H1 (cell line): ENCODE measurements at regions not wholly inside any gene's neighbourhood (a gene's known extent, or its start where the extent isn't known, plus 50 kb on each side); places are given as distances from the start of the nearest gene placed in this dataset.
A peak's percentile ranks its signal among the peaks of the same experiment; 100 is the strongest.

Source experiments
- CTCF ChIA-PET: fragments of 300-600 bp; sonication (Branson Sonifier 250); formaldehyde crosslinking; loops from one replicate; lab custom pipeline; 2021; ENCODE audit not compliant: partially characterized antibody; lab: Charles Lee
- POLR2A ChIA-PET: fragments of 300-600 bp; sonication (Branson Sonifier 250); formaldehyde crosslinking; loops from one replicate; lab custom pipeline; 2021; ENCODE audit warnings: inconsistent platforms; ENCODE audit not compliant: partially characterized antibody; lab: Charles Lee
- DNase-seq, 2 experiments: peaks; one replicate each; pipeline versions ENCODE4 v3.0.0 to v3.0.0-alpha.2; 2010 to 2022; ENCODE audit warnings: low spot score in 2 of 2, low read depth in 1 of 2, mixed read lengths in 1 of 2
- FAIRE-seq: peaks from 2 replicates; lab custom pipeline; 2011; peaks lifted over from hg19 to GRCh38; lab: Jason Lieb, UNC
- H2AFZ ChIP-seq: 2 replicates; pipeline ENCODE4 v1.8.1; 2012; ENCODE audit warnings: low read length, inconsistent platforms
- H2AK5ac ChIP-seq: 2 replicates; pipeline ENCODE4 v1.6.1; 2013; ENCODE audit warnings: low read depth, low read length
- H2BK120ac ChIP-seq: replicated peaks from 2 replicates; pipeline ENCODE3; 2013; ENCODE audit warnings: low read depth, low read length, inconsistent platforms
- H2BK12ac ChIP-seq: 2 replicates; pipeline ENCODE4 v1.6.1; 2013; ENCODE audit warnings: low read depth, low read length
- H2BK15ac ChIP-seq: 2 replicates; pipeline ENCODE4 v1.6.1; 2013; ENCODE audit warnings: low read length
- H2BK20ac ChIP-seq: 2 replicates; pipeline ENCODE4 v1.6.1; 2013; ENCODE audit warnings: low read length
- H2BK5ac ChIP-seq: 2 replicates; pipeline ENCODE4 v1.6.1; 2013; ENCODE audit warnings: low read depth, low read length
- H3K14ac ChIP-seq: 2 replicates; pipeline ENCODE4 v1.6.1; 2013; ENCODE audit warnings: inconsistent platforms; ENCODE audit not compliant: insufficient read length
- H3K18ac ChIP-seq: 2 replicates; pipeline ENCODE4 v1.6.1; 2013; ENCODE audit warnings: low read length; ENCODE audit errors: extremely low read depth
- H3K23ac ChIP-seq: 2 replicates; pipeline ENCODE4 v1.6.1; 2013; ENCODE audit warnings: inconsistent platforms; ENCODE audit not compliant: insufficient read length
- H3K23me2 ChIP-seq: 2 replicates; pipeline ENCODE4 v1.6.1; 2013; ENCODE audit warnings: low read depth, low read length
- H3K27ac ChIP-seq: 2 replicates; pipeline ENCODE4 v1.6.1; 2011; ENCODE audit warnings: low read depth, low read length, inconsistent platforms
- H3K27me3 ChIP-seq, 4 experiments: replicated peaks in 1 of 4; 1 replicate in 1 of 4; 2 replicates in 3 of 4; pipeline versions ENCODE4 v1.6.1 to v1.8.1; 2011 to 2013; ENCODE audit warnings: low read length in 3 of 4, mild to moderate bottlenecking in 3 of 4, inconsistent platforms in 2 of 4, mixed read lengths in 2 of 4, moderate library complexity in 1 of 4; ENCODE audit not compliant: control insufficient read depth in 3 of 4, insufficient read depth in 3 of 4; ENCODE audit errors: extremely low read depth in 1 of 4
- H3K36me3 ChIP-seq, 4 experiments: 2 replicates each; pipeline versions ENCODE4 v1.6.1 to v1.8.1; 2011 to 2013; ENCODE audit warnings: mild to moderate bottlenecking in 4 of 4, low read length in 3 of 4, moderate library complexity in 2 of 4, control low read depth in 1 of 4, inconsistent platforms in 1 of 4; ENCODE audit not compliant: insufficient read depth in 4 of 4, control insufficient read depth in 2 of 4
- H3K4ac ChIP-seq: replicated peaks from 2 replicates; pipeline ENCODE3; 2013; ENCODE audit warnings: low read length, low read depth, mixed read lengths, inconsistent platforms; ENCODE audit not compliant: insufficient read length
- H3K4me1 ChIP-seq, 4 experiments: replicated peaks in 1 of 4; 1 replicate in 1 of 4; 2 replicates in 3 of 4; pipeline versions ENCODE4 v1.6.1 to v1.8.1; 2011 to 2013; ENCODE audit warnings: low read length in 3 of 4, inconsistent platforms in 2 of 4, mixed read lengths in 1 of 4; ENCODE audit not compliant: insufficient read depth in 4 of 4, control insufficient read depth in 3 of 4
- H3K4me2 ChIP-seq, 2 experiments: 2 replicates each; pipeline versions ENCODE4 v1.6.1 to v1.8.1; 2011 to 2013; ENCODE audit warnings: low read depth in 2 of 2, low read length in 2 of 2, control low read depth in 1 of 2, inconsistent platforms in 1 of 2, mild to moderate bottlenecking in 1 of 2; ENCODE audit not compliant: insufficient read depth in 1 of 2
- H3K4me3 ChIP-seq, 4 experiments: fragments of 200-600, 300-600 bp in 1 of 4; sonication (generic), shearing (Covaris generic), sonication (Bioruptor Twin) in 1 of 4; 2 replicates each; pipeline versions ENCODE4 v1.5.1 to v1.8.1; 2011 to 2016; ENCODE audit warnings: low read length in 4 of 4, low read depth in 3 of 4, control low read depth in 2 of 4, inconsistent platforms in 2 of 4, mild to moderate bottlenecking in 2 of 4, mixed read lengths in 1 of 4, moderate library complexity in 1 of 4; ENCODE audit not compliant: insufficient read depth in 2 of 4; ENCODE audit errors: extremely low read depth in 1 of 4
- H3K56ac ChIP-seq: replicated peaks from 2 replicates; pipeline ENCODE3; 2013; ENCODE audit warnings: low read depth, mild to moderate bottlenecking, mixed read lengths, low read length, inconsistent platforms; ENCODE audit not compliant: insufficient read length
- H3K79me1 ChIP-seq: 2 replicates; pipeline ENCODE4 v1.6.1; 2013; ENCODE audit warnings: low read depth, low read length, control low read depth
- H3K79me2 ChIP-seq, 2 experiments: 2 replicates each; pipeline versions ENCODE4 v1.6.1 to v1.8.1; 2012 to 2013; ENCODE audit warnings: low read length in 2 of 2, mild to moderate bottlenecking in 2 of 2, inconsistent platforms in 1 of 2; ENCODE audit not compliant: insufficient read depth in 2 of 2, control insufficient read depth in 1 of 2
- H3K9ac ChIP-seq, 4 experiments: replicated peaks in 1 of 4; 1 replicate in 1 of 4; 2 replicates in 3 of 4; pipeline versions ENCODE4 v1.6.1 to v1.8.1; 2011 to 2013; ENCODE audit warnings: low read depth in 3 of 4, low read length in 3 of 4, control low read depth in 2 of 4, mild to moderate bottlenecking in 2 of 4, moderate library complexity in 2 of 4, inconsistent platforms in 1 of 4; ENCODE audit errors: extremely low read depth in 1 of 4
- H3K9me3 ChIP-seq, 2 experiments: 2 replicates each; pipeline versions ENCODE4 v1.6.1 to v1.8.1; 2012 to 2013; ENCODE audit warnings: mild to moderate bottlenecking in 2 of 2, moderate library complexity in 2 of 2, control low read depth in 1 of 2, inconsistent platforms in 1 of 2, low read depth in 1 of 2, low read length in 1 of 2, mixed read lengths in 1 of 2; ENCODE audit not compliant: insufficient read depth in 2 of 2
- H4K20me1 ChIP-seq, 2 experiments: replicated peaks in 1 of 2; 2 replicates each; pipeline versions ENCODE3 to v1.8.1; 2011 to 2013; ENCODE audit warnings: inconsistent platforms in 2 of 2, low read length in 2 of 2, mild to moderate bottlenecking in 1 of 2; ENCODE audit not compliant: insufficient read depth in 2 of 2, control insufficient read depth in 1 of 2
- H4K5ac ChIP-seq: 2 replicates; pipeline ENCODE4 v1.6.1; 2013; ENCODE audit warnings: low read length, low read depth, mixed read lengths, inconsistent platforms; ENCODE audit not compliant: insufficient read length
- H4K8ac ChIP-seq: 2 replicates; pipeline ENCODE4 v1.8.0; 2013; ENCODE audit warnings: mild to moderate bottlenecking, moderate library complexity, low read length, inconsistent platforms; ENCODE audit not compliant: insufficient read depth; ENCODE audit errors: extremely low read depth
- H4K91ac ChIP-seq: replicated peaks from 2 replicates; pipeline ENCODE3; 2013; ENCODE audit warnings: low read length, mixed read lengths, inconsistent platforms; ENCODE audit not compliant: insufficient read length
- KDM4A ChIP-seq: IDR thresholded peaks from one replicate; pipeline ENCODE4 v1.7.1; 2012; ENCODE audit warnings: low read depth, mild to moderate bottlenecking, moderate library complexity, low read length, inconsistent platforms; ENCODE audit not compliant: severe bottlenecking
- RFX5 ChIP-seq: IDR thresholded peaks from 2 replicates; pipeline ENCODE4 v1.6.1; 2011; ENCODE audit warnings: low read depth, low read length, improper control_type of control experiment, borderline replicate concordance
- SRF ChIP-seq: IDR thresholded peaks from 2 replicates; pipeline ENCODE4 v1.6.1; 2011; ENCODE audit warnings: mild to moderate bottlenecking, low read depth, low read length, moderate library complexity
- WGBS, 2 experiments: shearing (Covaris generic) in 1 of 2; methylation state at CpG; one replicate each; pipeline versions ENCODE4 v1.1.6 to v1.1.7; 2013 to 2015; ENCODE audit warnings: low lambda C conversion rate in 2 of 2, mixed read lengths in 2 of 2, inconsistent platforms in 1 of 2, low coverage in 1 of 2, missing lambda C conversion rate in 1 of 2; ENCODE audit not compliant: insufficient replicate concordance in 2 of 2, insufficient coverage in 1 of 2, insufficient read length in 1 of 2; ENCODE audit errors: extremely low coverage in 1 of 2, missing lambda C conversion rate in 1 of 2; 5-methylcytosine and 5-hydroxymethylcytosine counted together
- TF ChIP-seq, protein P1 (sequence below): IDR thresholded peaks from 2 replicates; pipeline ENCODE4 v1.6.1; 2011; ENCODE audit warnings: low read depth, mild to moderate bottlenecking, low read length; ENCODE audit not compliant: insufficient read depth

DNA sequence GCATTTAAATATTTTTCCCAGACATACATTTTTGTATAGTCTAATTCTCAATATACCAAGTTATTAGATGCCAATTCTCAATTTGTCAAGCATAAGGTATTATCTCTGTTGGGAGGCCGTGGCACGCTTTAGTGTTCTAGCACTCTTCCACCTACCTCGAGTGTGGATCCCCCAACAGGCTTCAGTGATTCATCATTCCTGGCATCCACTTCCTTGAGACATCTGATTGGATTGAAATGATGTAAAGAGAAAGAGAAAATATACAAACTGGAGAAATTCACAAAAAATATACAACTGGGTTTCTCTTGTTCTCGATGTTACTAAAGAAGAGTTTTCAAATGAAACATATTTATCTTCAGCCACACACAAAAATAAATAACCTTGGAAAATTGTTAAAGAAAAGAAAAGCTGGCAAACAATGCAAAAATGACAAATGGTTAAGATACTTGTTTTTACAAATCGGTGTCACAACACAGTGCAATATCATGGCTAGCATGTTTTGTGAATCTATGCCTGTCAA, 218.0 kb upstream of the CDIN1 start:
- Histone ChIP-seq H2AFZ (no peak overlapping the region), H3K56ac (no peak overlapping the region), H3K23ac (no peak overlapping the region), H3K4ac (no peak overlapping the region), H2BK5ac (no peak overlapping the region), H3K79me1 (no peaks in the 10 kb centered on the region), H2BK120ac (no peak overlapping the region), H2BK20ac (no peak overlapping the region), H3K14ac (no peak overlapping the region), H3K79me2 (no peaks in the 10 kb centered on the region), H3K23me2 (no peaks in the 10 kb centered on the region), H3K4me1 (no peaks in the 10 kb centered on the region), H3K9ac (no peak overlapping the region), H4K8ac (no peak overlapping the region), H3K9me3 (no peaks in the 10 kb centered on the region), H3K36me3 (no peaks in the 10 kb centered on the region; a peak in 2 of 8 replicates), H2BK15ac (no peak overlapping the region), H4K20me1 (no peaks in the 10 kb centered on the region), H3K4me3 (no peak overlapping the region), H3K18ac (no peak overlapping the region), H2AK5ac (no peak overlapping the region), H3K4me2 (no peak overlapping the region), H3K27me3 (no peaks in the 10 kb centered on the region), H3K27ac (no peak overlapping the region), H2BK12ac (no peak overlapping the region), H4K91ac (no peak overlapping the region), H4K5ac (no peak overlapping the region)
- WGBS, 2 experiments, result 95% methylated on average over 5 of the region's 5 CpGs; no CpG with 5 or more reads in 1 of the 2 experiments
- FAIRE-seq (peak; percentile 32), DNase-seq (no peak)
- CTCF ChIA-PET, result no interaction called here
- POLR2A ChIA-PET, result no interaction called here
- TF ChIP-seq RFX5, result no peak
- TF ChIP-seq, protein P1, sequence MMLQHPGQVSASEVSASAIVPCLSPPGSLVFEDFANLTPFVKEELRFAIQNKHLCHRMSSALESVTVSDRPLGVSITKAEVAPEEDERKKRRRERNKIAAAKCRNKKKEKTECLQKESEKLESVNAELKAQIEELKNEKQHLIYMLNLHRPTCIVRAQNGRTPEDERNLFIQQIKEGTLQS, result no peak
- no peak for TF ChIP-seq KDM4A
- no peak for TF ChIP-seq SRF
